Thymus (tissue), 11 donors: ENCODE measurements at regions not wholly inside any gene's neighbourhood (a gene's known extent, or its start where the extent isn't known, plus 50 kb on each side); places are given as distances from the start of the nearest gene placed in this dataset.
A peak's percentile ranks its signal among the peaks of the same experiment; 100 is the strongest.

ENCODE experiments used
- DNase-seq, 9 donors: peaks; one replicate each; pipeline ENCODE4 v3.0.0-alpha.2; 2013; ENCODE audit warnings: low spot score in 9 of 9, low read depth in 6 of 9, missing footprints in 1 of 9
- H3K27ac ChIP-seq, 2 donors: one replicate each; pipeline ENCODE4 v1.5.1; 2013; ENCODE audit warnings: control low read depth in 1 of 2, low read depth in 1 of 2, low read length in 1 of 2, mild to moderate bottlenecking in 1 of 2, moderate library complexity in 1 of 2
- H3K27me3 ChIP-seq, 2 donors: one replicate each; pipeline ENCODE4 v1.5.1; 2013; ENCODE audit warnings: low read length in 1 of 2; ENCODE audit not compliant: control insufficient read depth in 2 of 2, insufficient read depth in 1 of 2
- H3K36me3 ChIP-seq, 2 donors: one replicate each; pipeline ENCODE4 v1.5.1; 2013; ENCODE audit warnings: low read length in 1 of 2, mild to moderate bottlenecking in 1 of 2, moderate library complexity in 1 of 2; ENCODE audit not compliant: control insufficient read depth in 2 of 2, insufficient read depth in 2 of 2
- H3K4me1 ChIP-seq, 2 donors: one replicate each; pipeline ENCODE4 v1.5.1; 2013; ENCODE audit warnings: low read length in 2 of 2; ENCODE audit not compliant: control insufficient read depth in 2 of 2, insufficient read depth in 2 of 2
- H3K4me3 ChIP-seq, 2 donors: one replicate each; pipeline ENCODE4 v1.5.1; 2013; ENCODE audit warnings: low read length in 2 of 2, control low read depth in 1 of 2, mild to moderate bottlenecking in 1 of 2
- H3K9me3 ChIP-seq, 2 donors: one replicate each; pipeline ENCODE4 v1.5.1; 2013; ENCODE audit warnings: low read length in 1 of 2, mild to moderate bottlenecking in 1 of 2; ENCODE audit not compliant: control insufficient read depth in 2 of 2, insufficient read depth in 1 of 2
- WGBS: extraction: QIAGEN DNeasy Blood & Tissue Kit; methylation state at CpG from one replicate; pipeline ENCODE4 v1.1.7; 2013; 5-methylcytosine and 5-hydroxymethylcytosine counted together
- donor health status: healthy.

DNA sequence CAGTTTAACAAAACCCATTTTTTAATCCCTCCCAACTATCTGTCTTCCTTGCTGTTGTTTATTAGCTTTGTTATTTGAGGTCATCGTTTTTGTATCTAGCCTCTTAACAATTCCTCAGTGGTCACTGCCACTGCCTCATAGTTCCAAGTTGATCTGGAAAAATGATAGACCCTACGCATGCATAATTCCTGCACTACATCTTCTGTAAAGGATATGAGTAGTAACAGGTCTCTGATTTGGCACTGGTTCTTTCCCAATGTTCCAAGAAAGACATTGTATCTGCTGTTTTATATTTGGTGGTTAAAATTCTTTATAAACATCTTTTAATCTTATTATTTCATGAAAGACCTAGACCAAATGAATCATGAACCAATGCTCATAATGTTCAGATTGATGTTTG, 166.6 kb downstream of the ZNF330 start:
- Histone ChIP-seq H3K4me3 (no peak overlapping the region), H3K27ac (no peak overlapping the region), H3K36me3 (no peaks in the 10 kb centered on the region), H3K27me3 (no peaks in the 10 kb centered on the region), H3K9me3 (no peaks in the 10 kb centered on the region), H3K4me1 (no peaks in the 10 kb centered on the region)
- DNase-seq = no peak
- 92% methylated on average over 2 of the region's 2 CpGs for WGBS

DNA sequence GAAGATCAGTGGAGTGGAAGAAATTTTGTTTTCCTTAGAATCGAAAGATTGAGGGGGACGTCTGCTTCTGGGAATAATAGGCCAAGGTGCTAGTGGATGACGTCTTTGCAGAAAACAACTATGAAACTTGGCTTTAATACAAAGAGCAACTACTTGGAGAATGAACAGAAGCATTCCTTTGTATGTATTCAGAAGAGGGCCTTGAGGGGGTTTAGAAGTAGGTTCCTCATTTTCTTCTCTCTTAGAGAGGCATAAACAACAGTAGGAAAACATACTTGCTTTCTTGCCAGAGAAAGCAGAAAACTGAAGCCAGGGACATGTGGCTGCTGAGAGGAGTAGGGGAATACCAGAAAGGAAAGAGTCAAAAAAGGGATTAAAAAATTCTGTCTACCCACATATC, 167.8 kb downstream of the ZNF330 start:
- peak in 1 of 9 donors; percentile 7 for DNase-seq
- Histone ChIP-seq H3K36me3 (no peaks in the 10 kb centered on the region), H3K9me3 (no peaks in the 10 kb centered on the region), H3K27ac (peak overlapping the region in 1 of 2 donors; percentile 1), H3K4me3 (no peak overlapping the region), H3K4me1 (no peaks in the 10 kb centered on the region), H3K27me3 (no peaks in the 10 kb centered on the region)
- 90% methylated on average over 3 of the region's 3 CpGs for WGBS

DNA sequence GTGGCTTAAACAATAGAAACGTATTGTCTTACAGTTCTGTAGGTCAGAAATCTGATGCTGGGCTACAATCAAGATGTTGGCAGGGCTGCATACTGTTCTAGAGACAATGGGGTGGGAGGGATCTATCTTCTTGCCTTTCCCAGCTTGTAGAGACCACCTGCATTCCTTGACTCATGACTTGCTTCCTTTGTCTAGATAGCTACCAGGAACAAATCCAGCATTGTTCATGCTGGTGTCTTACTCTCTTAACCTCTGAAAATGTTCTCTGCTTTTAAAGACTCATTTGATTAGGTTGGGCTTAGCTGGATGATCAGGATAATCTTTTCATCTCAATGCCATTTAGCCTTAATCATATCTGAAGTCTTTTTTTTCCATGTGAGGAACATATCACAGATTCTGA, 169.0 kb downstream of the ZNF330 start:
- H3K4me3 ChIP-seq = no peak overlapping the region
- no peaks in the 10 kb centered on the region for H3K4me1 ChIP-seq
- DNase-seq = no peak
- H3K27ac ChIP-seq = no peak overlapping the region
- no peaks in the 10 kb centered on the region for H3K27me3 ChIP-seq
- WGBS = 89% methylated on average over 1 of the region's 1 CpG
- no peaks in the 10 kb centered on the region for H3K36me3 ChIP-seq
- no peaks in the 10 kb centered on the region for H3K9me3 ChIP-seq

DNA sequence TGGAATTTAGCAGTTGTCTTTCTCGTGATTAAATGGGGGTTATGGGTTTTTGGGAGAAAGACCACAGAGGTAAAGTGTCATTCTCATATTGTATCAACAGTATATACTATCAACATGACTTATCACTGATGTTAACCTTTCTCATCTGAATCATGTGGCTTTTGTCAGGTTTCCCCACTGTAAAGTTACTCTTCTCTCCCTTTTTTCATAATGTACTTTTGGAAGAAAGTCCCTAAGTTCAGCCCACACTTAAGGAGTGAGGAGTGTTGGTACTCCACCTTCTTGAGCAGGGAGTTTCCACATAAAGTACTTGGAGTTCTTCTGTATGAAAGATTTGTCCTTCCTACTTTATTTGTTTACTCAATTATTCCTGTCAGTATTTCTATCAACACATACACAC, 169.9 kb downstream of the ZNF330 start:
- 96% methylated on average over 1 of the region's 1 CpG for WGBS
- H3K4me3 ChIP-seq = no peak overlapping the region
- H3K9me3 ChIP-seq = no peaks in the 10 kb centered on the region
- H3K27me3 ChIP-seq = no peaks in the 10 kb centered on the region
- no peak for DNase-seq
- H3K4me1 ChIP-seq = no peaks in the 10 kb centered on the region
- no peak overlapping the region for H3K27ac ChIP-seq
- no peaks in the 10 kb centered on the region for H3K36me3 ChIP-seq

DNA sequence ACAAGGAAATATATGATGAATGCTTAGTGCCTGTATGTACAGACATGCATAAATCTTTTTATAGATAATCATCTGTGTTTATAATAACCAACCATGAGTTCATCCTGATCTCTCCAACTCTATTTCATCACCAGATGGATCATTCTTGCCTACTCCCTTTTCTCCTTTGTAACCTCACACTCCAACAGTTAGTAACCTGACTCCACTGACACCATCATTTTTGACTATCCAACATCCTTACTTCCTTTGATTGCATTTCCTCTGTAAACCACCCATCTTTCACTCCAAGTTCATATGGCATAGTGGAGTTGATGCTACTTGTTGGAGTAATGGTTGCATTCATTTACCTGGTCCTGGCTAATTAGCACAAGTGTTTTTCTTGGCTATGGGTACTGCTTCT, 170.6 kb downstream of the ZNF330 start:
- Histone ChIP-seq H3K36me3 (no peaks in the 10 kb centered on the region), H3K9me3 (no peaks in the 10 kb centered on the region), H3K4me1 (no peaks in the 10 kb centered on the region), H3K27ac (peak overlapping the region in 1 of 2 donors; percentile 49), H3K4me3 (no peak overlapping the region), H3K27me3 (no peaks in the 10 kb centered on the region)
- DNase-seq = no peak

DNA sequence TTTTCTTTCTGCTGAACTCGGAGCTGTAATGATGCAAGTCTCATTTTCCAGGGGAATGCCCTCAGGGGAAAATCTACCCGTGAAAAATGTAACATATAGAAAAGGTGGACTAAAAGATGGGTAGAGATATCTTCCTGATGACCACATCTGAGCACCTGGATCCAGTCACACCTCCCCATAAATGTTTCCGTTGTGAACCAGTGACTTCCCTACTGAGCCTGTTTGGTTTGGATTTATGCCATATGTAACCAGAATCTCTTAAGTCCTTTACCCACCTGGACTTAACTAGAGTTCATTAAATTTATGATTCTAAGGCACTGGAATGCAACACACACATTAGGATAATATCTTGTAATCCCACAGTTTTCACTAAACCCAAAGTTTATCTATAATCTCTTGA, 171.1 kb downstream of the ZNF330 start:
- Histone ChIP-seq H3K27me3 (no peaks in the 10 kb centered on the region), H3K9me3 (no peaks in the 10 kb centered on the region), H3K4me1 (no peaks in the 10 kb centered on the region), H3K36me3 (no peaks in the 10 kb centered on the region), H3K27ac (no peak overlapping the region), H3K4me3 (no peak overlapping the region)
- 80% methylated on average over 3 of the region's 3 CpGs for WGBS
- peak in 1 of 9 donors; percentile 25 for DNase-seq

DNA sequence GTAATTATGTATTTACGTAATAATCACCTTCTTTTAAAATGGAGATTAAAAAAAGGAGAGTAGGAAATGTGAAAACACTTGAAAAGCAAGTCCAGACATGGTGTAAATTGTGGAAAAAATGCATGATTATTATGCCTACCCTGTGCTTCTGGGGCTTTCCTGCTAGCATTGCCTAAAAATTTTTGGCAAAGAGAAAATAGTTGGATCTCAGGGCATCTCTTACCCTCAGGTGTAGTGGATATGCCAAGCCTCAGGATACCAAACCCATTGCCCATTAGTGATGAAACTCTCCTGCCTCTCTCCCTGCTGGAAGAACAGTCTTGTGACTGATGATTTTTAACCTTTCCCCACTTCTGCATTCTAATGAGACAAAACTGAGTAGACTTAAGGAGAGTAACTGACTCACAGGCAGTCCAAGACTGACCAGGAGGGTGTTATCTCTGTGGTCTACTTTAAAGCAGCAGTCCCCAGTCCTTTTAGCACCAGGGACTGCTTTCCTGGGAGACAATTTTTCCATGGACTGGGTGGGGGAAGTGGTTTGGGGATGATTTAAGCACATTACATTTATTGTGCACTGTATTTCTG, 174.6 kb downstream of the ZNF330 start:
- H3K36me3 ChIP-seq = no peaks in the 10 kb centered on the region
- H3K9me3 ChIP-seq = no peaks in the 10 kb centered on the region
- H3K4me1 ChIP-seq = no peaks in the 10 kb centered on the region
- no peaks in the 10 kb centered on the region for H3K27me3 ChIP-seq
- H3K27ac ChIP-seq = no peak overlapping the region
- WGBS = 88% methylated on average over 1 of the region's 1 CpG
- H3K4me3 ChIP-seq = no peak overlapping the region
- DNase-seq = no peak

DNA sequence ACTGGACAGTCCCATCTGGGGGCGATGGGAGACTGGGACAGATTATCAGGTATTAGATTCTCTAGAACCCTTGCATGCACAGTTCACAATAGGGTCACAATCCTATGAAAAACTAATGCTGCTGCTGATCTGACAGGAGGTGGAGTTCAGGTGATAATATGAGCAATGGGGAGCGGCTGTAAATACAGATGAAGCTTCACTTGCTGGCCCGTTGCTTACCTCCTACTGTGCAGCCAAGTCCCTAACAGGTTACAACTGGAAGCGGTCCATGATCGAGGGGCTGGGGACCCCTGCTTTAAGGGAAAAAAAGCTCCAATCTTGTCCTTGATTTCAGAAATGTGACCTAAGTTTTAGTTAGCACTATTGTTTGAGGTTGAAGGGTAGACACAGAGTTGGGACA, 175.2 kb downstream of the ZNF330 start:
- no peak for DNase-seq
- no peaks in the 10 kb centered on the region for H3K36me3 ChIP-seq
- H3K9me3 ChIP-seq = no peaks in the 10 kb centered on the region
- no peak overlapping the region for H3K27ac ChIP-seq
- H3K4me1 ChIP-seq = no peaks in the 10 kb centered on the region
- H3K27me3 ChIP-seq = no peaks in the 10 kb centered on the region
- H3K4me3 ChIP-seq = no peak overlapping the region
- 98% methylated on average over 5 of the region's 5 CpGs for WGBS

DNA sequence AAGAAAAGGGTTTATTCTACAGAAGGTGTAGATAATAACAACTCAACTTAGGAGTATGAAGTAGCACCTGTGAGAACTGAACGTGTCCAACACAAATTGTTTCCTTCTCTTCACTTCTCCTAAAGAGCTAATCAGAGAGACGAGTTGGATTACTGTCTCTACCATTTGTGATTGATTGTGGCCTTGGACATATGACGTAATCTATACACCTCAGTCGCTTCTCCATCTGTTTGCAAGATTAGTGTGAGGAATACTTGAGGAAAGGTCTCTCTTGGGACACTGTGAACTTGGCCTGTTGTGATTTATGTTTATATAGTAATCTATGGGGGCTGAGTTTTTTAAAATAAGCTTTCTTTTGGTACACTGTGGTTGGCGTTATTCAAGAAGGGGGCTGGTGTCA, 182.0 kb downstream of the ZNF330 start:
- no peak overlapping the region for H3K4me3 ChIP-seq
- H3K36me3 ChIP-seq = no peaks in the 10 kb centered on the region
- H3K27ac ChIP-seq = no peak overlapping the region
- 97% methylated on average over 5 of the region's 5 CpGs for WGBS
- no peak for DNase-seq
- peaks cover 0 to 6% of the 10 kb centered on the region in 2 donors for H3K4me1 ChIP-seq
- no peaks in the 10 kb centered on the region for H3K9me3 ChIP-seq
- H3K27me3 ChIP-seq = no peaks in the 10 kb centered on the region

DNA sequence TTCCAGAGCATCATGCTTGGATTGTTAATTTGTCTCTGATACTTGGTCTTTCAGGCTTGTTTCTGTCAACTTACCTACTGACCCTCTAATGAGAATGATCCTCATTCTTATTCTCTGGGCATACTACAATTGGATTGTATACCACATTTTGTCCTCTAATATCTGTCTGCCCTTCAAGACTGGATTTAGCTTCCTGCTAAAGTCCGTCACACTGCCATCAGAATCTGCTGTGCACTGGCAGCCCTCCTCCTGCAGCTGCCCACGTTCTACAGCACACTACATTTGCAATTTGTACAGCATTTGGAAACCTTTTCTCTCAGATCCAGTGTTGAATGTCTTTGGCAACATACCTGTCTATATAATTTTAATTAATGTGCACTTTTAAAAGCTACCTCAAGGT, 183.1 kb downstream of the ZNF330 start:
- Histone ChIP-seq H3K9me3 (no peaks in the 10 kb centered on the region), H3K4me1 (peaks cover 0 to 6% of the 10 kb centered on the region in 2 donors), H3K27ac (no peak overlapping the region), H3K36me3 (no peaks in the 10 kb centered on the region), H3K4me3 (no peak overlapping the region), H3K27me3 (no peaks in the 10 kb centered on the region)
- DNase-seq = no peak
- whole genome bisulfite sequencing = 94% methylated on average over 2 of the region's 2 CpGs
